Smooth muscle cell (in vitro differentiated cells): ENCODE measurements at regions not wholly inside any gene's neighbourhood (a gene's known extent, or its start where the extent isn't known, plus 50 kb on each side); places are given as distances from the start of the nearest gene placed in this dataset.
A peak's percentile ranks its signal among the peaks of the same experiment; 100 is the strongest.

Experiments used
- DNase-seq: peaks from one replicate; lab custom pipeline; 2025; ENCODE audit not compliant: unreplicated experiment; lab: John Stamatoyannopoulos, UW
- H2AFZ ChIP-seq: fragments of 200-600 bp; sonication (generic); 2 replicates; pipeline ENCODE4 v1.6.0; 2016; ENCODE audit warnings: antibody characterized with exemption, low read depth, mild to moderate bottlenecking
- H3F3A ChIP-seq: fragments of 200-600 bp; sonication (generic); 2 replicates; pipeline ENCODE4 v1.6.0; 2017; ENCODE audit warnings: antibody characterized with exemption, low read depth
- H3K27ac ChIP-seq: fragments of 200-600 bp; sonication (generic); 2 replicates; pipeline ENCODE4 v1.5.1; 2016; ENCODE audit warnings: low read depth, mild to moderate bottlenecking
- H3K27me3 ChIP-seq: fragments of 200-600 bp; sonication (generic); 2 replicates; pipeline ENCODE4 v1.6.1; 2016; ENCODE audit warnings: low read depth, mild to moderate bottlenecking
- H3K36me3 ChIP-seq: fragments of 200-600 bp; sonication (generic); 2 replicates; pipeline ENCODE4 v1.5.1; 2016; ENCODE audit warnings: low read depth
- H3K4me1 ChIP-seq: fragments of 200-600 bp; sonication (generic); 2 replicates; pipeline ENCODE4 v1.5.1; 2016; ENCODE audit warnings: low read depth
- H3K4me2 ChIP-seq: fragments of 200-600 bp; sonication (generic); 2 replicates; pipeline ENCODE4 v1.6.0; 2016; ENCODE audit warnings: mild to moderate bottlenecking
- H3K4me3 ChIP-seq: fragments of 200-600 bp; sonication (generic); 2 replicates; pipeline ENCODE4 v1.5.1; 2016; ENCODE audit warnings: mild to moderate bottlenecking
- H3K79me2 ChIP-seq: fragments of 200-600 bp; sonication (generic); 2 replicates; pipeline ENCODE4 v1.6.0; 2016; ENCODE audit warnings: low read depth, mild to moderate bottlenecking
- H3K9ac ChIP-seq: fragments of 200-600 bp; sonication (generic); 2 replicates; pipeline ENCODE4 v1.6.0; 2016; ENCODE audit warnings: low read depth
- H3K9me3 ChIP-seq: fragments of 200-600 bp; sonication (generic); replicated peaks from 2 replicates; pipeline ENCODE4 v1.5.1; 2016; ENCODE audit warnings: low read depth
- H4K20me1 ChIP-seq: fragments of 200-600 bp; sonication (generic); 2 replicates; pipeline ENCODE4 v1.6.0; 2016; ENCODE audit warnings: low read depth
- CTCF ChIP-seq: fragments of 200-600 bp; sonication (generic); IDR thresholded peaks from 2 replicates; pipeline ENCODE4 v1.5.1; 2017; ENCODE audit warnings: borderline replicate concordance, mild to moderate bottlenecking, antibody characterized with exemption; ENCODE audit not compliant: insufficient read depth, poor library complexity, severe bottlenecking
- WGBS: methylation state at CpG from one replicate; pipeline ENCODE4 v1.1.7; 2016; ENCODE audit warnings: low lambda C conversion rate; 5-methylcytosine and 5-hydroxymethylcytosine counted together

- no peaks in the 10 kb centered on the region for H3K79me2 ChIP-seq
- no peaks in the 10 kb centered on the region for H3K9me3 ChIP-seq
- no peaks in the 10 kb centered on the region for H3K27me3 ChIP-seq
- H3K4me3 ChIP-seq = no peak overlapping the region
- H4K20me1 ChIP-seq = no peaks in the 10 kb centered on the region
- WGBS = 97% methylated on average over 1 of the region's 1 CpG
- H3K27ac ChIP-seq = no peak overlapping the region
- peaks cover 17% of the 10 kb centered on the region for H3K4me1 ChIP-seq
- TF ChIP-seq CTCF = no peak
- H3K36me3 ChIP-seq = no peaks in the 10 kb centered on the region
- no peak for DNase-seq
- H3F3A ChIP-seq = no peaks in the 10 kb centered on the region
- no peak overlapping the region for H3K4me2 ChIP-seq
- H3K9ac ChIP-seq = no peak overlapping the region
- no peak overlapping the region for H2AFZ ChIP-seq
These were observed 118.5 kb upstream of the MIR17HG start for GRCh38 chr13:91228940-91229339.

- no peak overlapping the region for H3K9ac ChIP-seq
- no peaks in the 10 kb centered on the region for H3K36me3 ChIP-seq
- H3K9me3 ChIP-seq = no peaks in the 10 kb centered on the region
These were observed 114.8 kb upstream of the MIR17HG start for GRCh38 chr13:91232716-91233115.

GRCh38 chr13:91233291-91233690, 114.2 kb upstream of the MIR17HG start:
- Histone ChIP-seq H3K4me2 (no peak overlapping the region), H3K79me2 (no peaks in the 10 kb centered on the region), H3K4me3 (no peak overlapping the region), H4K20me1 (no peaks in the 10 kb centered on the region), H3K9ac (no peak overlapping the region), H3K4me1 (peaks cover 17% of the 10 kb centered on the region), H3K9me3 (no peaks in the 10 kb centered on the region), H2AFZ (no peak overlapping the region), H3K27ac (no peak overlapping the region), H3F3A (no peaks in the 10 kb centered on the region), H3K27me3 (no peaks in the 10 kb centered on the region), H3K36me3 (no peaks in the 10 kb centered on the region)
- DNase-seq = no peak
- no peak for TF ChIP-seq CTCF
- WGBS = 84% methylated on average over 3 of the region's 3 CpGs

More at GRCh38 chr13:91232716-91233115, 114.8 kb upstream of the MIR17HG start:
- H3K79me2 ChIP-seq = no peaks in the 10 kb centered on the region
- H3K27ac ChIP-seq = no peak overlapping the region
- H3K27me3 ChIP-seq = no peaks in the 10 kb centered on the region
- H3K4me2 ChIP-seq = no peak overlapping the region
- no peak for DNase-seq
- no peaks in the 10 kb centered on the region for H4K20me1 ChIP-seq
- no peak overlapping the region for H3K4me3 ChIP-seq
- peaks cover 17% of the 10 kb centered on the region for H3K4me1 ChIP-seq
- H3F3A ChIP-seq = no peaks in the 10 kb centered on the region
- H2AFZ ChIP-seq = peak overlapping the region; percentile 1
- no peak for TF ChIP-seq CTCF

GRCh38 chr13:91236182-91236581, 111.3 kb upstream of the MIR17HG start:
- Histone ChIP-seq H3K79me2 (no peaks in the 10 kb centered on the region), H3K4me3 (no peak overlapping the region), H3K4me1 (peaks cover 17% of the 10 kb centered on the region), H2AFZ (no peak overlapping the region), H3K9me3 (no peaks in the 10 kb centered on the region), H3K9ac (no peak overlapping the region), H3K27ac (no peak overlapping the region), H3K27me3 (no peaks in the 10 kb centered on the region), H3F3A (no peaks in the 10 kb centered on the region), H3K36me3 (no peaks in the 10 kb centered on the region), H4K20me1 (no peaks in the 10 kb centered on the region), H3K4me2 (no peak overlapping the region)
- TF ChIP-seq CTCF = no peak
- 93% methylated on average over 3 of the region's 3 CpGs for WGBS
- DNase-seq = no peak
